HEK293 (cell line): ENCODE measurements at regions not wholly inside any gene's neighbourhood (a gene's known extent, or its start where the extent isn't known, plus 50 kb on each side); places are given as distances from the start of the nearest gene placed in this dataset.

Experiments used
- CTCF ChIP-seq: fragments of 450-650 bp; formaldehyde crosslinking; IDR thresholded peaks from 2 replicates; pipeline ENCODE4 v1.5.1; 2016; ENCODE audit warnings: missing biosample characterization, missing genetic modification characterization
- PBX3 ChIP-seq: sonication (generic); formaldehyde crosslinking; IDR thresholded peaks from 2 replicates; pipeline ENCODE4 v1.8.1; 2022; ENCODE audit warnings: mild to moderate bottlenecking, moderate library complexity, missing genetic modification reagents
- PRDM1 ChIP-seq: fragments of 450-650 bp; formaldehyde crosslinking; IDR thresholded peaks from 2 replicates; pipeline ENCODE4; 2016; ENCODE audit warnings: missing biosample characterization, missing genetic modification characterization
- REST ChIP-seq: fragments of 450-650 bp; formaldehyde crosslinking; IDR thresholded peaks from 2 replicates; pipeline ENCODE4 v1.5.1; 2016; ENCODE audit warnings: missing biosample characterization, missing genetic modification characterization
- SP2 ChIP-seq: fragments of 450-650 bp; formaldehyde crosslinking; IDR thresholded peaks from 2 replicates; pipeline ENCODE4 v1.5.1; 2016; ENCODE audit warnings: missing biosample characterization, missing genetic modification characterization
- YY1 ChIP-seq: fragments of 450-650 bp; formaldehyde crosslinking; IDR thresholded peaks from 2 replicates; pipeline ENCODE4 v1.5.1; 2018; ENCODE audit warnings: missing biosample characterization, missing genetic modification characterization
- ZNF16 ChIP-seq: fragments of 450-650 bp; formaldehyde crosslinking; IDR thresholded peaks from 2 replicates; pipeline ENCODE4 v1.5.1; 2016; ENCODE audit warnings: low read depth, missing biosample characterization, missing genetic modification characterization

- TF ChIP-seq CTCF (tag by site-specific recombination) (no peak), REST (tag by site-specific recombination) (no peak), YY1 (tag by site-specific recombination) (no peak), ZNF16 (tag by site-specific recombination) (no peak), SP2 (no peak), PBX3 (CRISPR knock-in tag) (no peak), PRDM1 (tag by site-specific recombination) (no peak)
Observed at GRCh38 chr18:70500748-70501147, 211.9 kb downstream of the SOCS6 start.
